ENCODE measurements at regions not wholly inside any gene's neighbourhood (a gene's known extent, or its start where the extent isn't known, plus 50 kb on each side); places are given as distances from the start of the nearest gene placed in this dataset.
"Not testable (repeated sequence)": the region's sequence is repeated elsewhere in the genome, so short reads cannot be mapped to it uniquely, and the experiment has no call there.

- DNase-seq: no peak
Observed at GRCh38 chr5:119694284-119694683, 64.9 kb downstream of the FAM170A start.

- DNase-seq: no peak
Observed at GRCh38 chr5:119706049-119706448, 76.7 kb downstream of the FAM170A start.

GRCh38 chr5:119708076-119708790 is 78.9 kb downstream of the FAM170A start:
- DNase-seq: no peak

GRCh38 chr5:119721775-119722174 is 92.4 kb downstream of the FAM170A start:
- DNase-seq: no peak

GRCh38 chr5:119725291-119725690 is 95.9 kb downstream of the FAM170A start:
- DNase-seq: not testable (repeated sequence)

GRCh38 chr5:119726544-119726943 is 97.2 kb downstream of the FAM170A start:
- no peak for DNase-seq

GRCh38 chr5:119740225-119740624 is 110.9 kb downstream of the FAM170A start:
- DNase-seq: no peak

GRCh38 chr5:119741691-119742090 is 112.3 kb downstream of the FAM170A start:
- DNase-seq: no peak

- DNase-seq: no peak
Observed at GRCh38 chr5:119742311-119742710, 113.0 kb downstream of the FAM170A start.

GRCh38 chr5:119743927-119744326 is 114.6 kb downstream of the FAM170A start:
- peak; percentile 8 for DNase-seq

GRCh38 chr5:119745976-119746375 is 116.6 kb downstream of the FAM170A start:
- DNase-seq: no peak

GRCh38 chr5:119746984-119747383 is 117.6 kb downstream of the FAM170A start:
- no peak for DNase-seq

- no peak for DNase-seq
Observed at GRCh38 chr5:119750887-119751733, 121.8 kb downstream of the FAM170A start.

GRCh38 chr5:119751734-119752094 is 122.4 kb downstream of the FAM170A start:
- no peak for DNase-seq

GRCh38 chr5:119752921-119753886 is 123.8 kb downstream of the FAM170A start:
- DNase-seq: no peak

- DNase-seq: not testable (repeated sequence)
Observed at GRCh38 chr5:119754825-119755224, 125.5 kb downstream of the FAM170A start.

- no peak for DNase-seq
Observed at GRCh38 chr5:119757276-119757675, 127.9 kb downstream of the FAM170A start.

- not testable (repeated sequence) for DNase-seq
Observed at GRCh38 chr5:119769695-119770693, 140.6 kb downstream of the FAM170A start.

GRCh38 chr5:119780145-119780544 is 150.8 kb downstream of the FAM170A start:
- DNase-seq: not testable (repeated sequence)

- no peak for DNase-seq
Observed at GRCh38 chr5:119785057-119785456, 155.7 kb downstream of the FAM170A start.

- no peak for DNase-seq
Observed at GRCh38 chr5:119789406-119790117, 160.2 kb downstream of the FAM170A start.
